Neutrophil (primary cell): ENCODE measurements at regions not wholly inside any gene's neighbourhood (a gene's known extent, or its start where the extent isn't known, plus 50 kb on each side); places are given as distances from the start of the nearest gene placed in this dataset.

Source experiments
- H3K27ac ChIP-seq: fragments of 200-600 bp; sonication (generic); 2 replicates; pipeline ENCODE4 v1.5.1; 2016; ENCODE audit warnings: mild to moderate bottlenecking, moderate library complexity
- H3K27me3 ChIP-seq: fragments of 200-600 bp; sonication (generic); 2 replicates; pipeline ENCODE4 v1.6.0; 2016; ENCODE audit warnings: mild to moderate bottlenecking
- H3K36me3 ChIP-seq: fragments of 200-600 bp; sonication (generic); 2 replicates; pipeline ENCODE4 v1.5.1; 2017
- H3K4me1 ChIP-seq, 2 experiments: fragments of 200-600 bp in 1 of 2; sonication (generic) in 1 of 2; 1 replicate in 1 of 2; 2 replicates in 1 of 2; pipeline versions ENCODE4 v1.5.1 to v1.6.1; 2013 to 2016; ENCODE audit warnings: low read depth in 1 of 2, low read length in 1 of 2, mild to moderate bottlenecking in 1 of 2, moderate library complexity in 1 of 2; ENCODE audit not compliant: control insufficient read depth in 1 of 2, insufficient read depth in 1 of 2
- H3K4me3 ChIP-seq, 2 experiments: fragments of 200-600 bp in 1 of 2; sonication (generic) in 1 of 2; 1 replicate in 1 of 2; 2 replicates in 1 of 2; pipeline ENCODE4 v1.5.1; 2013 to 2016; ENCODE audit warnings: low read depth in 1 of 2, low read length in 1 of 2, mild to moderate bottlenecking in 1 of 2, moderate library complexity in 1 of 2
- H3K9me3 ChIP-seq: fragments of 200-600 bp; sonication (generic); 2 replicates; pipeline ENCODE4 v1.5.1; 2016
- CTCF ChIP-seq: fragments of 200-600 bp; sonication (generic); IDR thresholded peaks from 2 replicates; pipeline ENCODE4 v1.5.1; 2016; ENCODE audit warnings: antibody characterized with exemption

GRCh38 chr2:71826299-71826698 is 321.4 kb downstream of the CYP26B1 start:
- no peaks in the 10 kb centered on the region for H3K36me3 ChIP-seq
- H3K27me3 ChIP-seq = peaks cover 71% of the 10 kb centered on the region
- H3K4me3 ChIP-seq = no peak overlapping the region
- no peak for TF ChIP-seq CTCF
- no peaks in the 10 kb centered on the region for H3K4me1 ChIP-seq
- no peak overlapping the region for H3K27ac ChIP-seq
- H3K9me3 ChIP-seq = no peaks in the 10 kb centered on the region

- TF ChIP-seq CTCF = no peak
- H3K27me3 ChIP-seq = peaks cover 64% of the 10 kb centered on the region
- H3K27ac ChIP-seq = no peak overlapping the region
These were observed 323.2 kb downstream of the CYP26B1 start for GRCh38 chr2:71824436-71824835.

GRCh38 chr2:71823526-71823925 is 324.1 kb downstream of the CYP26B1 start:
- H3K36me3 ChIP-seq = no peaks in the 10 kb centered on the region

More at GRCh38 chr2:71824436-71824835, 323.2 kb downstream of the CYP26B1 start:
- Histone ChIP-seq H3K4me3 (no peak overlapping the region), H3K4me1 (no peaks in the 10 kb centered on the region), H3K9me3 (no peaks in the 10 kb centered on the region), H3K36me3 (no peaks in the 10 kb centered on the region)

GRCh38 chr2:71822463-71822862 is 325.2 kb downstream of the CYP26B1 start:
- Histone ChIP-seq H3K4me1 (no peaks in the 10 kb centered on the region), H3K9me3 (no peaks in the 10 kb centered on the region), H3K27me3 (peaks cover 71% of the 10 kb centered on the region), H3K36me3 (no peaks in the 10 kb centered on the region), H3K27ac (no peak overlapping the region), H3K4me3 (no peak overlapping the region)
- no peak for TF ChIP-seq CTCF

More at GRCh38 chr2:71823526-71823925, 324.1 kb downstream of the CYP26B1 start:
- no peak for TF ChIP-seq CTCF
- H3K27ac ChIP-seq = no peak overlapping the region
- H3K9me3 ChIP-seq = no peaks in the 10 kb centered on the region
- H3K27me3 ChIP-seq = peaks cover 68% of the 10 kb centered on the region
- H3K4me1 ChIP-seq = no peaks in the 10 kb centered on the region
- no peak overlapping the region for H3K4me3 ChIP-seq

- no peaks in the 10 kb centered on the region for H3K36me3 ChIP-seq
- TF ChIP-seq CTCF = no peak
- no peaks in the 10 kb centered on the region for H3K4me1 ChIP-seq
- no peak overlapping the region for H3K27ac ChIP-seq
- no peak overlapping the region for H3K4me3 ChIP-seq
- peaks cover 66% of the 10 kb centered on the region for H3K27me3 ChIP-seq
- H3K9me3 ChIP-seq = no peaks in the 10 kb centered on the region
These were observed 325.8 kb downstream of the CYP26B1 start for GRCh38 chr2:71821856-71822255.

- H3K4me1 ChIP-seq = no peaks in the 10 kb centered on the region
- no peaks in the 10 kb centered on the region for H3K36me3 ChIP-seq
- no peaks in the 10 kb centered on the region for H3K9me3 ChIP-seq
- TF ChIP-seq CTCF = no peak
- H3K27me3 ChIP-seq = peaks cover 42% of the 10 kb centered on the region
- no peak overlapping the region for H3K27ac ChIP-seq
- H3K4me3 ChIP-seq = no peak overlapping the region
These were observed 330.8 kb downstream of the CYP26B1 start for GRCh38 chr2:71816815-71817214.
